ENCODE measurements at regions not wholly inside any gene's neighbourhood (a gene's known extent, or its start where the extent isn't known, plus 50 kb on each side); places are given as distances from the start of the nearest gene placed in this dataset.

DNA sequence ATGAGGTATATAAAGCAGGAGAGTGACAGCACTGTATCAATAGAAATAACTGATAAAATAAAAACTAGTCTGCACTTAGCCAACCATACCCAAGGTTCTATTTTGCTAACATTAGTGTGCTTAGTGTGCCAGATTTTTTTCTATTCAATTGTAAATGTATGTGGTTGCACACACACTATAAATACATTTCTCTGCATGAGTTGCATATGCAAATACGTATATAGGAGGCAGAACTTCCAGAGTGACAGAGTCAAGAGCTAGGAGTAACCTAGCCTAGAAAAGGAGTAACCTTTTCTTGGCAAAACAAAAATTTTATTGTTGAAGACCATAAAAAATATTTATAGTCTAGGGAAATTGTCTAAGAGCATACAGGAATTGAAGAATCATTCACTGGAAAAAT lies 461.6 kb downstream of the GABRG2 start:
- TF ChIP-seq EZH2 (IDR thresholded peaks at IDR 0.05; ENCODE audit: low read length, missing control alignments), result no peak
- TF ChIP-seq, protein P1, sequence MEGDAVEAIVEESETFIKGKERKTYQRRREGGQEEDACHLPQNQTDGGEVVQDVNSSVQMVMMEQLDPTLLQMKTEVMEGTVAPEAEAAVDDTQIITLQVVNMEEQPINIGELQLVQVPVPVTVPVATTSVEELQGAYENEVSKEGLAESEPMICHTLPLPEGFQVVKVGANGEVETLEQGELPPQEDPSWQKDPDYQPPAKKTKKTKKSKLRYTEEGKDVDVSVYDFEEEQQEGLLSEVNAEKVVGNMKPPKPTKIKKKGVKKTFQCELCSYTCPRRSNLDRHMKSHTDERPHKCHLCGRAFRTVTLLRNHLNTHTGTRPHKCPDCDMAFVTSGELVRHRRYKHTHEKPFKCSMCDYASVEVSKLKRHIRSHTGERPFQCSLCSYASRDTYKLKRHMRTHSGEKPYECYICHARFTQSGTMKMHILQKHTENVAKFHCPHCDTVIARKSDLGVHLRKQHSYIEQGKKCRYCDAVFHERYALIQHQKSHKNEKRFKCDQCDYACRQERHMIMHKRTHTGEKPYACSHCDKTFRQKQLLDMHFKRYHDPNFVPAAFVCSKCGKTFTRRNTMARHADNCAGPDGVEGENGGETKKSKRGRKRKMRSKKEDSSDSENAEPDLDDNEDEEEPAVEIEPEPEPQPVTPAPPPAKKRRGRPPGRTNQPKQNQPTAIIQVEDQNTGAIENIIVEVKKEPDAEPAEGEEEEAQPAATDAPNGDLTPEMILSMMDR (conservative IDR thresholded peaks at IDR 0.05 in 1 of 2, IDR thresholded peaks at IDR 0.05 in 1 of 2; ENCODE audit: low read depth in 1 of 2, low read length in 2 of 2), result no peak
- no peak overlapping the region for H3K4me3 ChIP-seq (replicated peaks in 1 of 4; ENCODE audit: control extremely low read depth in 1 of 4, insufficient read depth in 1 of 4, low read depth in 3 of 4, low read length in 4 of 4)

DNA sequence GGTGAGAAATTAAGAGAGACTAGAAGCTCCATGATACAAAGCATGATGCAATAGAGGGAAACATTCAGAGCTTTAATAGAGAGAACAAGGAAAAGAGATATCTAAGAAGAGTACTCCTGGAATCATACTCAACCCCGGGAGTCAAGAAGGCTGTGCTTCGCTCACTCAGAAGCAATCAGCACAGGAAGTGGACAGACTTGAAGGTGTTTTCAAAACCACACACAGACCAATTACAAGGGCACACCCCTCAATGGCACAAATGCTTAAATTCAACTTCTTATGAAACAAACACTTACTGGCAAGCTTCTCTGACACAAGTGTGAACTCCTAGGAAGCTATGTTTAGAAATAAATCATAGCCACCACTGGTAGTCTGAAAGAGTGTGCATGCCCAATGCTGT lies 462.3 kb downstream of the GABRG2 start:
- no peaks in the 10 kb centered on the region for H3K27me3 ChIP-seq (ENCODE audit: control insufficient read depth, insufficient read depth, low read length)
- DNase-seq (ENCODE audit: low read depth in 2 of 2), result no peak
- H3K9ac ChIP-seq (ENCODE audit: insufficient read depth, low read length), result no peak overlapping the region

More for the DNA sequence above, 461.6 kb downstream of the GABRG2 start:
- Histone ChIP-seq H4K20me1 (ENCODE audit: control insufficient read depth, extremely low read depth, insufficient read depth, low read length) (no peaks in the 10 kb centered on the region), H2AFZ (ENCODE audit: low read length) (no peak overlapping the region), H3K36me3 (ENCODE audit: control insufficient read depth, insufficient read depth, low read length) (no peaks in the 10 kb centered on the region), H3K27ac (ENCODE audit: insufficient read depth, low read length) (no peak overlapping the region), H3K4me1 (ENCODE audit: control insufficient read depth, extremely low read depth, insufficient read depth, low read length) (no peaks in the 10 kb centered on the region), H3K79me2 (ENCODE audit: control insufficient read depth, insufficient read depth, low read length) (no peaks in the 10 kb centered on the region), H3K4me2 (ENCODE audit: extremely low read depth, insufficient read depth, low read length) (no peak overlapping the region), H3K9me3 (ENCODE audit: control insufficient read depth, insufficient read depth, low read depth, low read length) (no peaks in the 10 kb centered on the region), H3K27me3 (ENCODE audit: control insufficient read depth, insufficient read depth, low read length) (no peaks in the 10 kb centered on the region), H3K9ac (ENCODE audit: insufficient read depth, low read length) (no peak overlapping the region)
- no peak for DNase-seq (ENCODE audit: low read depth in 2 of 2)

DNA sequence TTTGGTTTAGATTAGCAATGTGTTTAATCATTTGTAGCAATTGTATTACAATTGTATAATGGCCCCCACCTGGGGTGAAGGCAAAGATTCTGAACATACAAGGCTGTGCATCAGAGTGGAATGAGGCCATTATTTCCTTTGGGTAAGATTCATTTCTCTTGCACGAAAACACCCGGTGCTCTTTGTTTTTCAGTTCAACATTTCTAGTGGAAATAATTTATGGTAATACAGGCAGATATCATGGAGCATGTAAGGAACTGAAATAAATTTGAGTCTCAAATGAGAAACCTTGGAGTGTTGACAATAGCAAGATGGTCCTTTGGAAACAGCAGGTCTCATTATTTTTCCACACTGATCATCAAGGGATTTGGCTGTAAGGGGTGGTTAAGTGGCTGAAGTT lies 475.9 kb downstream of the GABRG2 start:
- Histone ChIP-seq H3K4me2 (ENCODE audit: extremely low read depth, insufficient read depth, low read length) (no peak overlapping the region), H4K20me1 (ENCODE audit: control insufficient read depth, extremely low read depth, insufficient read depth, low read length) (no peaks in the 10 kb centered on the region), H3K9ac (ENCODE audit: insufficient read depth, low read length) (no peak overlapping the region), H3K9me3 (ENCODE audit: control insufficient read depth, insufficient read depth, low read depth, low read length) (no peaks in the 10 kb centered on the region), H3K4me1 (ENCODE audit: control insufficient read depth, extremely low read depth, insufficient read depth, low read length) (no peaks in the 10 kb centered on the region), H3K27ac (ENCODE audit: insufficient read depth, low read length) (no peak overlapping the region), H3K27me3 (ENCODE audit: control insufficient read depth, insufficient read depth, low read length) (no peaks in the 10 kb centered on the region), H3K4me3 (replicated peaks in 1 of 4; ENCODE audit: control extremely low read depth in 1 of 4, insufficient read depth in 1 of 4, low read depth in 3 of 4, low read length in 4 of 4) (no peak overlapping the region), H2AFZ (ENCODE audit: low read length) (no peak overlapping the region), H3K36me3 (ENCODE audit: control insufficient read depth, insufficient read depth, low read length) (no peaks in the 10 kb centered on the region), H3K79me2 (ENCODE audit: control insufficient read depth, insufficient read depth, low read length) (no peaks in the 10 kb centered on the region)
- DNase-seq (ENCODE audit: low read depth in 2 of 2), result no peak
- TF ChIP-seq EZH2 (IDR thresholded peaks at IDR 0.05; ENCODE audit: low read length, missing control alignments), result no peak
- TF ChIP-seq, protein P1 (conservative IDR thresholded peaks at IDR 0.05 in 1 of 2, IDR thresholded peaks at IDR 0.05 in 1 of 2; ENCODE audit: low read depth in 1 of 2, low read length in 2 of 2), result no peak

More for the DNA sequence above, 462.3 kb downstream of the GABRG2 start:
- Histone ChIP-seq H4K20me1 (ENCODE audit: control insufficient read depth, extremely low read depth, insufficient read depth, low read length) (no peaks in the 10 kb centered on the region), H3K4me3 (replicated peaks in 1 of 4; ENCODE audit: control extremely low read depth in 1 of 4, insufficient read depth in 1 of 4, low read depth in 3 of 4, low read length in 4 of 4) (no peak overlapping the region), H3K27ac (ENCODE audit: insufficient read depth, low read length) (no peak overlapping the region), H3K36me3 (ENCODE audit: control insufficient read depth, insufficient read depth, low read length) (no peaks in the 10 kb centered on the region), H3K79me2 (ENCODE audit: control insufficient read depth, insufficient read depth, low read length) (no peaks in the 10 kb centered on the region), H3K4me1 (ENCODE audit: control insufficient read depth, extremely low read depth, insufficient read depth, low read length) (no peaks in the 10 kb centered on the region), H3K9me3 (ENCODE audit: control insufficient read depth, insufficient read depth, low read depth, low read length) (no peaks in the 10 kb centered on the region), H3K4me2 (ENCODE audit: extremely low read depth, insufficient read depth, low read length) (no peak overlapping the region), H2AFZ (ENCODE audit: low read length) (no peak overlapping the region)
- no peak for TF ChIP-seq EZH2 (IDR thresholded peaks at IDR 0.05; ENCODE audit: low read length, missing control alignments)
- TF ChIP-seq, protein P1 (conservative IDR thresholded peaks at IDR 0.05 in 1 of 2, IDR thresholded peaks at IDR 0.05 in 1 of 2; ENCODE audit: low read depth in 1 of 2, low read length in 2 of 2), result no peak
